NCI-H226 (cell line): ENCODE measurements at regions not wholly inside any gene's neighbourhood (a gene's known extent, or its start where the extent isn't known, plus 50 kb on each side); places are given as distances from the start of the nearest gene placed in this dataset.

Experiments
- DNase-seq: peaks from one replicate; pipeline ENCODE4 v3.0.0-alpha.2; 2015

DNA sequence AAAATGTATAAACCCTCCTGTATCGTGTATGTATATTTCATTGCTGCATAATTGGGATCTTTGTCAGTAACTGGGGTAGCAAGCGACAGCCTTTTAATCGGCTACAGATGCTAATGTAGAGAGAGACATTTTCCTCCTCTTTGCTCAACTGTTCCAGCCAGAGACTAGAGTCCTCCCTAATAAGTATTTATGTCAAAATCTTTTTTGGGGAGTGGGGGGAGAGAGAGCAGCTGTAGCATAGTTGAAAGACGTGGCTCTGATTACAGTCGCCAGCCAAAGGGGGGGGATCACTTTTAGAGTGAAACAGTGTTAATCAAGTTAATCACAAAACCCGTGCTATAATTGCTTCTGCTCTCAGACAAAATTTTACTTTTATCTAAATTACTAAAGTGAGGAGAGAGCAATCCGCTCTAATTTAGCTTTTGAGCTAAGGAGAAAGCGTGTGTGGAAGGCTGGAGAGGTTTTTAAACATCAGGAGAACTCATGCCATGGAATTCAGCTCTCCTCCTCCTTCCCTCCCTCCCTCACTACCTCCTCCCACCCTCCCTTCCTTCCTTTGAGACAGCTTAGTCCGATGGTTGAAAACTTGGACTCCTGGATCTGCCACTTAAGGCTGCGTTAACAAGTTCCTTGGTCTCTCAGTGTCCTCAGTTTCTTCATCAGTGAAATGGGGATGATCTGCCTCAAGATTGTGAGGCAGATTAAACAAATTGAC, 87.3 kb upstream of the ZNF618 start:
- no peak for DNase-seq

DNA sequence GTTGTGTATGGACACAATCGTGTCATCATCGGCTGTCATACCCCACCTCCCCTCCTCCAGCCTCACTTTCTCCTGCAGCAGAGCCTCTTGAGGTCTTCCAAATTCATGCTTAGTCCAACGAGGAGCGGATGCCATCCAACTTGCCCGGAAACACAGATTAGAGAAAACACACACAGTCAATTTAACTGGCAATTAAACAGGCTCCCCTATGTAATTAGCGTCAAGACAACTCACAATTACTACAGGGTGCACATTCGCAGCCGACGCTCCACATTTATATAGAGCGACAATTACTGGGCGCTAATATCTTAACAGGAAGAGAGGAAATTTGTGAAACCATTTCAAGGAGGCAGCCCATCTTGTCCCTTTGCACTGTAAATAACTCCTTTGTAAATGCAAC, 86.0 kb upstream of the ZNF618 start:
- no peak for DNase-seq

DNA sequence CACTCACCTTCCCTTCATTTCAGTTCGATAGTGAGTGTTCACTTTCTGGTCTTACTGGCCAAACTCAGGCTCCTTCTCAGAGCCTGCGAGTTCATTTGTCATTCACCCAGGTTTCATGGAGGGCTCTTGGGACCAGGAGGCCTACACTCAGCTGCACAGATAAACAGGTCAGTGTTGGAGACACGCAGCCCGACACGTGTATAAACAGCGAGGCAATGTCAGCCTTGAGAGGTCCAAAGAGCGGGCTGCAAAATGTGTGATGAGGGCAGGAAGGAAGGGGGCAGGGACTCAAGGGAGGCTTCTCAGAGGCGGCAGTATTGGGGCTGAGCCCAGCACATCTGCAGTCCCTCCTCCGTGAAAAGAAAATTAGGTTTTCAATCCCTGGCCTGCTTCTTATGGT, 82.6 kb upstream of the ZNF618 start:
- DNase-seq: no peak

DNA sequence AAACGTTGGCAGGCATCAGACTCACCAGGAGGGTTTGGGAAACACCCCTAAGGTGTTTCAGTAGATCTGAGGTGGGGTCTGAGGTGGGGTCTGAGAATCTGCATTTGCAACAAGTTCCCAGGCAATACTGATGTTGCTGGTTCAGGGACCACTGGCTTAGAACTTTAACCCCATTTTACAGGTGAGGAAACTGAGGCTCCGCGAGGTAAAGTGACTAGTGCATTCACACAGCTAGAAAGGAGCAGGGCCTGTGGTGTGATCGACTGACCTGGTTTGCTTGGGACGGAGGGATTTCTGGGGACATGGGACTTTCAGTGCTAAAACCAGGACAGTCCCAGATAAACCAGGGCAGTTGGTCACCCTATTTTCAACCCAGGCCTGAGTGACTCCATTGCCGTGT, 81.4 kb upstream of the ZNF618 start:
- DNase-seq: no peak

DNA sequence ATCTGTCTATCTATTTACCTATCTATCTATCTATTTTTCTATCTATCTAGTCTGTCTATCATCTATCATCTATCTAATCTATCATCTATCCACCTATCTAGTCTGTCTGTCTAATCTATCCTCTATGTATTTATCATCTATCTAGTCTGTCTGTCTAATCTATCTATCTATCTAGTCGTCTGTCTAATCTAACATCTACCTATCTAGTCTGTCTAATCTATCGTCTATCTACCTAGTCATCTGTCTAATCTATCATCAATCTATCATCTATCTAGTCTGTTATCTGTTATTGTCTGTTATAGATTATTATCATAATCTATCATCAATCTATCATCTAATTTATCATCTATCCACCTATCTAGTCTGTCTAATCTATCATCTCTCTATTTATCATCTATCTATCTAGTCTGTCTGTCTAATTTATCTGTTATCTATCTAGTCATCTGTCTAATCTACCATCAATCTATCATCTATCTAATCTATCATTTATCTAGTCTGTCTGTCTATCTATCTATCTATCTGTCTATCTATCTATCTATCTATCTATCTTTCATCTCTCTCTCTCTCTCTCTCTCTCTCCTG, 80.2 kb upstream of the ZNF618 start:
- no peak for DNase-seq

DNA sequence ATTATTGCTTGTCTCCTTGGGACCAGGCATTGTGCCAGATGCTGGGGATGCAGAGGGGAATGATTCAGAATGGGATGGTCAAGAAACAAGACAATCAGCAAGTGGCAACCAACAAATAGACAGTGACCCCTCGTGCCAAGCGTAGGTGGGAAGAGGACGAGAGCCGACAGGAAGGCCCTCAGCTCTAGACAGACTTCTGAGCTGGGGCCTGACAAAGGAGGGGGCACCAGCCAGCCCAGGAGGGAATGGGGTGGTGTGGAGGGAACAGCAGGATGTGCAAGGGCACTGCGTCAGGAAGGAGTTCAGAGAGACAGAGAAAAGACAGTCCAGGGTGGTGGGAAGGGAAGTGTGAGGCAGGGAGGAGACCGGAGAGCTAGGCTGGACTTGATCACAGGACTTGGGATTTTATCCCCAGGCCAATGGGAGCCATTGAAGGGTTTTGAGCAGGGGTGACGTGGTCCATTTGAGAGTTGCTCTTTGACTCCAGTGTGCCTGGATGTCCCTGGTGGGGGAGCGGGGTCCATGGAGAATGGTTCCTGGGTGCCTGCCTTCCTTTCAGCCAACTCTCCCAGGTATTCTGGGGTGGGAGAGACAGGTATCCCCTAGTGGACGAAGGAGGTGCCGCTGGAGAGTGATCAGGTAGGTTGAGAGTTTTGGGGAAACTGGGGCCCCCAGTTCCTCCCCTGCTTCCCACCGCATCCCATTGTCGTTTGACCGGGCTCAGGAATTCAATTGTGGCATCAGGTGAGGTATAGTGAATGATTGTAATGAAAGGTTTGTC, 79.3 kb upstream of the ZNF618 start:
- no peak for DNase-seq

DNA sequence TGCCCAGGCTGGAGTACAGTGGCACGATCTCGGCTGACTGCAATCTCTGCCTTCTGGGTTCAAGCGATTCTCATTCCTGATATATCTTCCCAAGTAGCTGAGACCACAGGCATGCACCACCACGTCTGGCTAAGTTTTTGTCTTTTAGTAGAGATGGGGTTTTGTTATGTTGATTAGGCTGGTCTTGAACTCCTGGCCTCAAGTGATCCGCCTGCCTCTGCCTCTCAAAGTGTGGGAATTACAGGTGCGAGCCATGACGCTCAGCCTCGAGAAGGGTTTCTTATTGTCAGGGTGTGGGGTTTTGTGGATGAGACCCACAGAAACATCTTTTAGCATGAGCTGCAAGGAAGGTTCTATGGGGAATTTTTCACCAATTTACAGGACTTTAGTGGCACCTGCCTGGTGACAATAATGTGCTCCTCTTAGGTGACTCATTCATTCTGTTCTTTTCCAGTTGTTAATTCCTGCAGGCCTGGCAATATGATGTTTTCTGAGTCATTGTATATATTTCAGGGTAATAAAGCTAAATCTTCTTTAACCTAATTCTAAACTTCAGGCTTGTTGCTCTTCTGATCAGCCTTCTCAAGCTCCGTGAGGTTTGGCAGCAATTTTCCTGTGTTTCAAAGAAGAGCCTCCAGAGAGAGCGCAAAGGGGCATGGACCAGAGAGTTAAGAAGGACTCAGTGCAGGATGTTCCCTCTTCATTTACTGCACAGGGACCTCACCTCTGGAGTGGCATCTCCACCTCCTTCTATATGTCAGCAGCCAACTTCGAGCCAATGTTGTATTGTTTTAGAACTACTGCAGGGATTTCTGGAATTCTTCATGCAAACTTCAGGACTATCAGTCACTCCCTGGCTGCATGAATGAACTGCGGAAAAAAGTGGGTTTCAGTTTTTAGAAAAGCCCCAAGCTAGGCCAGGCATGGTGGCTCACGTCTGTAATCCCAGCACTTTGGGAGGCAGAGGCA, 77.8 kb upstream of the ZNF618 start:
- DNase-seq: no peak

DNA sequence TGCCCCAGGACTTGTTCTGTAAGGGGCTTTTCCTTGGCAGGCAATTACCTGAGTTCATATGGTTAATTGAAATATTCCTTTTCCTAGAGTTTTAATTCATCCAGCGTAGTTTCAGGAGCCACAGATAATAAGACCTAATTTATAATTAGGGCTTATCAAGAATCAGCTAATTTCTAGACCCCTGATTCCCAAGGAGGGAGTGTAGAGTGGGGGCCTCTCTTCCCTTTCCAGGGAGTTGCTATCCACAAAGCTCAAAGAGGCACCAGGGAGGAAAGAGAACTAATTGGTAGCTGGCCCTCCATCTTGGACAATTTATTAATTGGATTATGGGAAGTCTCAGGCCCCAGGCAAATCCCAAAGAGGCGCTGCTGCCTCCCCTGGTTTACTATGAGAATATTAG, 75.8 kb upstream of the ZNF618 start:
- DNase-seq: no peak

DNA sequence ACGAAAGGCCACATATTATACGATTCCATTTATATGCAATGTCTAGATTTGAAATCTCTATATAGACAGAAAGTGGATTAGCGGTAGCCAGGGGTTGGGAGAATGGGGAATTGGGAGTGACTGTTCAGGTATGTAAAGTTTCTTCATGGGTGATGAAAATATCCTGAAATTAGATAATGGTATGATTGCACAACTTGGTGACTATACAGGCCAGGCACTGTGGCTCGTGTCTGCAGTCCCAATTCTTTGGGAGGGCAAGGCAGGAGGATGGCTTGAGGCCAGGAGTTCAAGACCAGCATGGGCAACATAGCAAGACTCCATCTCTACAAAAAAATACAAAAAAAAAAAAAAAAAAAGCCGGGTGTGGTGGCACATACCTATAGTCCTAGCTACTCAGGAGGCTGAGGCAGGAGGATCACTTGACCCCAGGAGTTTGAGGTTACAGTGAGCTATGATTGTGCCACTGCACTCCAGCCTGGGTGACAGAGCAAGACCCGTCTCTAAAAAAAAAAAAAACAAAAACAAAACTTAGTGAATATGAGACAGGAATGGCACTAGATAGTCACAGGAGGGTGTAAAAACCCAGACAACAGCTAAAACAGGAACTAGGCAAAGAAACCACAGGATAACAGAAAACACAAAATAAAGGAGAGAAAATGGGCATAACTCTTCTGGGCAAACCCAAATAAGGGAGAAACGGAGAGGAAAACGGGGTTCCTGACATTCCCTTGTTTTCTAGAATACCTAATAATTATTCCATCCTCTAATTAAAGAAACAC, 72.1 kb upstream of the ZNF618 start:
- DNase-seq: peak; percentile 4

DNA sequence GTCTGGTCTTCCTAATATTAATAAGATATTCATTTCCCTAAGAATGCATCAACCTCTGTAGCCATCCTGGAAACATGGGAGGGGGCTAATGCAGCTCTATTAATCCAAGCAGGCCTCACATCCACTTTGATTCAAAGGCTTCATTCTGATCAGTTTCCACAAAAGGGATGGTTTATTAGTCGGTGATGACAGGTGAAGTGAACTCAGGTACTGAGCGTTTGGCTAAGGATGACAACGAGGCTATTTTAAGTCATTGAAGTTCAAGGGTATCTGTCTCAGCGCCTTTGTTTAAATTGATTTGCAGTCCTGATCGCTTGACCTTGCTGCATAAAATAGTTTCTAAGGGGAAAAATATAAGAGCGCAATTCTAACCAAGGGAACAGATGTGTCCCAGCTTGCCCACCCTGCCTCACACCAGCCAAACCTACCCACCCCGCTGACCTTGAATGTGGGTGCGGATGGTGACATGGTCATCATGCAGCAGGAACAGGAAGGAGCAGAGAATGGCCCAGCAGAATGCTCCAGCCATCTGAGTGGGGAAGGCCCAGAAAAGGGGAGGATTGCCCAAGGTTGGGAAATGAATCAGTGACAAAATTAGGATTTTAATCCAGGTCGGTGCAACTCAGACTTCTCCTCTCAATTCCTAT, 70.5 kb upstream of the ZNF618 start:
- DNase-seq: no peak

DNA sequence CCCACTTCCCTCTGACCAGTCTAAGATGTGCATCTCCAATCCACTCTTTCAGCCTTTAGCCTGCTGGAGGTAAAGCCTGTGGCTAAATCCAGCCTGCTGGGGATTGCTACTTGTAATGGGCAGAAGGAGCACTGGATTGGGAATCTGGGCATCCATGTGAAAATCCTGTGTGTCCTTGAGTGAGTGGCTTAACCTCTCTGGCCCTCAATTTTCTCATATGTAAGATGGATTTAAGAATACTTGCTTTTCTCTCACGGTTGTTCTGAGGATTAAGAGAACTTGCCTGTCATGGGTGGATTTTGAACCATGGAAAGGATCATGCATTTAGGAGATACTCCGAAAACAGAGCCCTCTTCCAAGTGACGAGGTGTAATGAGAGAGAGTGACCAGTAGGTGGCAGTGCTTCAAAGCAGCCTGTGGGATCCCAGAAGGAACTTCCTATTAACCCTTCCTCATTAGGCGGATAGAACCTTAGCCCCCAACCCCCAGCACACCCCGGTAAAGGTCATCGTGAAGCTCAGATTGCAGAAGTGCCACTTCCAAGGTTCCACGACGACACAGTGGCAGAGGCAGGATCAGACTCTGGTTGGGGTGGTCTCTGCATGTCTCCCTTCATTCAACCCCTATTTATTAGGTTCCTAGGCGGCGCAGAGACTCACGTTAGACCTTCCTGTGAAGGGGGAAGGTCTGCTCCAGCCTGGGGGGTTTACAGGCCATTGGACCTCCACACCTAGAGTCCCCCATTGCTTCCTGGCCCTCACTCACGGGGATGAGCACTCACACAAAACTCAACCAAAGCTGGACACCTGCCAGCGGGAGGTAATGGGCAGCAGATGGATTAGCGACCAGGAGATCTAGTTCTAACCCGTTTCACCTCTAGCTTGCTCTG, 68.7 kb upstream of the ZNF618 start:
- DNase-seq: peak; percentile 22

DNA sequence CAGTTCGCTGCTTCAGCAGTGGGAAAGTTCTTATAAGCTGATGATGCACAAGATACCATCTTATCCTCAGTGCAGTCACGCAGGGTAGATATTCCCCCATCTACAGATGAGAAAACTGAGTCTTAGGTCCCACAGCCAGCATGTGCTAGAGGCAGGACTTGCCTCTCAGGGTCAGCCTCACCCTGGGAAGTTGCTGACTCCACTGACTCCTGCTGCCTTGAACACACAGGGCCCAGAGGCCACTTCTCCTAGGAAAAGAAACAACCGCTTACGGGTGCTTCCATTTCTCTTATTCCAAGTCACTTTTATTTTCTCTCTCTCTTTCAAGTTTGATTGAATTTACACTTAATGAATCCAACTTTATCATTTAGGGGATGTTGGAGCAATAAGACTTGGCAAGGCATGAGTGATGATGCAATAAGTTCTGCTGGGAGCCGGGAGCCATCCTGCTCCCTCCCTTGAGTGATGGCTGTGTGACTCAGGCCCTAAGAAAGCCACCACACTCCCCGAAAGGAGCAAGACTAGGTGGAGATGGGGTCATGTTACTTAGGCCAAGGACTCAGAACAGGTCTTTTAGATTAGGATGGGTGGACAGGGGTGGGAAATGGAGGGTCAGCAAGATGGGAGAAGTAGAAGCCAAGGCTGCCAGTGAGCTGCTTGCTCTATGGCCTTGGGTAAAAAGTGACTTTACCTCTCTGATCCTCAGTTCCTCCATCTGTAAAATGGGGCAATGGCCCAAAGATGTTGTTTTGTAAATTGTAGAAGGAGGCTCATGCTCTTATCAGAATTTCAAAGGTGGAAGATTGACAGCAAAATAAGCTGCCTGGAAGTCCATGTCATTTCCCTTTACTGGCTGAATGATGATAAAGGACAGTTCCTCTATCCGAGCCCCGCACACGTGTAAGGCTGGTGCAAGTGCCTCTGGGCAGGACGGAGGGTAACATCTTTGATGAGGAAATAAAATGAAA, 67.4 kb upstream of the ZNF618 start:
- peak; percentile 61 for DNase-seq

DNA sequence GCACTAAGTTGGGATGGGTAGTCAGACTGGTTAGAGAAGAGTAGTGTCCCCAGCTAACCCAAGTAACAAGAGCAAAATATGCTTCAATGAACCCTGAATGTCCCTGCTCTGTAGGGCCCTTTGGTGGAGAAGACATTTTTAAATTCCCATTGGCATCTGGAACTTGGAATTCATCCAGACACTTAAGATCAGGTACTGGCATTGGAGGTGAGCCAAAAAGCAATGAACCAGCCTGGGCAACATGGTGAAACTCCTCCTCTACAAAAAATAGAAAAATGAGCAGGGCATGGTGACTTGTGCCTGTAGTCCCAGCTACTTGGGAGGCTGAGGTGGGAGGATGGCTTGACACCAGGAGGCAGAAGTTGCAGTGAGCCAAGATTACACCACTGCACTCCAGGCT, 58.9 kb upstream of the ZNF618 start:
- DNase-seq: no peak

DNA sequence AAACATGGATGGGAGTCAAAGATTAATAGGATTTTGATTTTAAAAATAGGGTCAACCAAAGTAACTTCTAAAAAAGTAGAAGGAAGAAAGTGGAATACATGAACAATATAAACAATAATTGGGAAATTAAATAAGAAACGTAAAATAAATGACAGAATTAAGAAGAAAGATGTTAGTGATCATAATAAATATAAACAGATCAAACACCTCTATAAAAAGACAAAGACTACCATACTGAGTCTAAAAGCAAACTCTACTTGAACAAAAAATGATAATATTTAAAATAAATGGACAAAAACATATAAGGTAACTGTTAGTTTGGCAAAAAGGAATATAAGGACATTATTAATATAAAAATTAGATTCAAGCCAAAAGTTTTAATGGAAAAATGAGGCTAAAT, 57.7 kb upstream of the ZNF618 start:
- DNase-seq: no peak

DNA sequence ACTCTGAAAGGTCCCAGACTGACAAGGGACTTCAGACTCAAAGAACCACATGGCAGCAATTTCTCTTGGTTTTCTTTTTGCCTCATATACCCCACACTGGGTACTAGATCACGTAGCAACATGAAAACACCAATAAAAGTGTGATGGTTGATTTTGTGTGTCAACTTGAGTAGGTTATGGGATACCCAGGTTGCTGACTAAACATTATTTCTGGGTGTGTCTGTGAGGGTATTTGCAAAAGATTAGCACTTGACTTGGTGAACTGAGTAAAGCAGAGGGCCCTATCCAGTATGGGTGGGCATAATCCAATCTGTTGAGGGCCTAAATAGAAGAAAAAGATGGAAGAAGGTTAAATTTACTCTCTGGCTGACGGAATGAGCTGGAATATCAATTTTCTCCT, 53.8 kb upstream of the ZNF618 start:
- DNase-seq: no peak

DNA sequence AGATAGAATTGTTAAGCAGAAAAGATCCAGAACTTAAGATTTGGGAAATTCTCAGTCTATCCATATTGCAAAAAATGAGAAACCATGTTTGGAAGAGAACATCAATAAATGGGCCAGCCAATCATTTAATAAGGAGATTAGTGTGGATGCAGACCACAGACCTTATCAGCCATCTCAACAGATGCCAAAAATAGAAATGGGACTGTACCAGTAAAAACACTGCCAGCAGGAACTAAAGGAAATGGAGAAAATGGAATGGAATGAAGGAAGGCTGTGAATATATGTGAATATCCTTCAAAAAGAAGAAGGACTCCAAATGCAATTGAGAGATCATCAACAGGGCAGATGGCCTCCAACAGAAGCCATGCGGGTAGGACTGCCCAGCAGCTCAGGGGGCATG, 52.7 kb upstream of the ZNF618 start:
- no peak for DNase-seq
